ENCODE measurements at regions not wholly inside any gene's neighbourhood (a gene's known extent, or its start where the extent isn't known, plus 50 kb on each side); places are given as distances from the start of the nearest gene placed in this dataset.

DNA sequence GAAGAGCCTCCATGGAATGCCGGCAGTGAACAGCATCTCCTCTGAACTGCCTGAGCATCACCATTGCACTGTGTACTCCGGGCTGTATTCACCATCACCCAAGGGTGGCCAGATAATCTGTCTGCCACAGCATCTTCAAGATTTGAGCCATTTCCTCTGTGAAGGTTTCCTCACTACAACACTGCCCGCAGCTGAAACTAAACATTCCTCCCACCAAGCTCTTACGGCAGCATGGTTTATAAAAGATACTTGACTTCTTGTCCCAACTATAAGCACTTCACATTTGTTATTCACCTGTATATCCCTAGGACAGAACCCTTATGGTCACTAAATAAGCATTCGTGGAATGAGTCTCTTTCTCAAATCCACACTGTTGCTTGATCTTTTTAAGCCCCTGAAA, 125.9 kb downstream of the SST start:
- H3K36me3 Mint-ChIP-seq = no peaks in the 10 kb centered on the region
- TF ChIP-seq, protein P1, sequence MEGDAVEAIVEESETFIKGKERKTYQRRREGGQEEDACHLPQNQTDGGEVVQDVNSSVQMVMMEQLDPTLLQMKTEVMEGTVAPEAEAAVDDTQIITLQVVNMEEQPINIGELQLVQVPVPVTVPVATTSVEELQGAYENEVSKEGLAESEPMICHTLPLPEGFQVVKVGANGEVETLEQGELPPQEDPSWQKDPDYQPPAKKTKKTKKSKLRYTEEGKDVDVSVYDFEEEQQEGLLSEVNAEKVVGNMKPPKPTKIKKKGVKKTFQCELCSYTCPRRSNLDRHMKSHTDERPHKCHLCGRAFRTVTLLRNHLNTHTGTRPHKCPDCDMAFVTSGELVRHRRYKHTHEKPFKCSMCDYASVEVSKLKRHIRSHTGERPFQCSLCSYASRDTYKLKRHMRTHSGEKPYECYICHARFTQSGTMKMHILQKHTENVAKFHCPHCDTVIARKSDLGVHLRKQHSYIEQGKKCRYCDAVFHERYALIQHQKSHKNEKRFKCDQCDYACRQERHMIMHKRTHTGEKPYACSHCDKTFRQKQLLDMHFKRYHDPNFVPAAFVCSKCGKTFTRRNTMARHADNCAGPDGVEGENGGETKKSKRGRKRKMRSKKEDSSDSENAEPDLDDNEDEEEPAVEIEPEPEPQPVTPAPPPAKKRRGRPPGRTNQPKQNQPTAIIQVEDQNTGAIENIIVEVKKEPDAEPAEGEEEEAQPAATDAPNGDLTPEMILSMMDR (IDR thresholded peaks at IDR 0.05; ENCODE audit: unreplicated experiment) = no peak
- H3K27me3 Mint-ChIP-seq (ENCODE audit: low read depth) = peaks cover 18% of the 10 kb centered on the region
- H3K9me3 Mint-ChIP-seq = no peaks in the 10 kb centered on the region
- H3K4me1 Mint-ChIP-seq = no peaks in the 10 kb centered on the region
- H3K4me3 Mint-ChIP-seq = no peak overlapping the region
- H3K27ac Mint-ChIP-seq = no peak overlapping the region
- DNase-seq (ENCODE audit: low spot score in 2 of 2, unreplicated experiment in 2 of 2) = no peak

DNA sequence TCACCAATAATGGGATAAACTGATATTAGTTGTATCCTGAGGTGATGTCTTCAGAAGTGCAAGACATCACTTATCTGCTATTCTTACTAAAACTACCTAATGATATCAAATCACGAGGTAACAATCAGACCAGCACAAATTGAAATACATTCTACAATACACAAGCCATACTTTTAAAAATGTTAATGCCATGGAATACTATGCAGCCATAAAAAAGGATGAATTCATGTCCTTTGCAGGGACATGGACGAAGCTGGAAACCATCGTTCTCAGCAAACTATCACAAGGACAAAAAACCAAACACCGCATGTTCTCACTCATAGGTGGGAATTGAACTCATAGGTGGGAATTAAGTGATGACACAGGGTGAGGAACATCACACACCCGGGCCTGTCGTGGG, 129.3 kb downstream of the SST start:
- H3K36me3 Mint-ChIP-seq = no peaks in the 10 kb centered on the region
- H3K4me3 Mint-ChIP-seq = no peak overlapping the region

DNA sequence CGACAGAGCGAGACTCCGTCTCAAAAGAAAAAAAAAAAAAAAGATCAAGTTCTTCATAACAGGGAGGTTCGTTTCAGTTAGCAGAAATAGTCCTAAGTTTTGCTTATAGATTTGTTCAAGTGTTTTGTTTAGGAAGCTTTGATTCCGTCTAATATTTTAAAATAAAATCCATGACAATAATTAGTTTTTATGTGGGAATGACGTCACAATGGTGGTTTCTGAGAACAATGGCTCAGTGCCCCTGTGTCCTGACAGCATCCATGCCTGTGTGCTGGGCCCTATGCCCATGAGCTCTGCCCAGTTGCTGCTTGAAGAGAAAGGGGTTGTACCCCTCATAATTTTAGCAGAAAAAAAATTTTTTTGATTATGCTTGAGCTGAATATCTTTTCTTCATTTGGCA, 134.0 kb downstream of the SST start:
- H3K36me3 Mint-ChIP-seq = no peaks in the 10 kb centered on the region
- no peak overlapping the region for H3K27ac Mint-ChIP-seq
- no peaks in the 10 kb centered on the region for H3K27me3 Mint-ChIP-seq (ENCODE audit: low read depth)
- H3K4me3 Mint-ChIP-seq = no peak overlapping the region
- DNase-seq (ENCODE audit: low spot score in 2 of 2, unreplicated experiment in 2 of 2) = no peak
- TF ChIP-seq, protein P1 (IDR thresholded peaks at IDR 0.05; ENCODE audit: unreplicated experiment) = no peak
- H3K9me3 Mint-ChIP-seq = peaks cover 4% of the 10 kb centered on the region
- no peaks in the 10 kb centered on the region for H3K4me1 Mint-ChIP-seq

More for the DNA sequence above, 129.3 kb downstream of the SST start:
- DNase-seq (ENCODE audit: low spot score in 2 of 2, unreplicated experiment in 2 of 2) = no peak
- H3K9me3 Mint-ChIP-seq = no peaks in the 10 kb centered on the region
- H3K27me3 Mint-ChIP-seq (ENCODE audit: low read depth) = no peaks in the 10 kb centered on the region
- no peak overlapping the region for H3K27ac Mint-ChIP-seq
- TF ChIP-seq, protein P1 (IDR thresholded peaks at IDR 0.05; ENCODE audit: unreplicated experiment) = no peak
- no peaks in the 10 kb centered on the region for H3K4me1 Mint-ChIP-seq

DNA sequence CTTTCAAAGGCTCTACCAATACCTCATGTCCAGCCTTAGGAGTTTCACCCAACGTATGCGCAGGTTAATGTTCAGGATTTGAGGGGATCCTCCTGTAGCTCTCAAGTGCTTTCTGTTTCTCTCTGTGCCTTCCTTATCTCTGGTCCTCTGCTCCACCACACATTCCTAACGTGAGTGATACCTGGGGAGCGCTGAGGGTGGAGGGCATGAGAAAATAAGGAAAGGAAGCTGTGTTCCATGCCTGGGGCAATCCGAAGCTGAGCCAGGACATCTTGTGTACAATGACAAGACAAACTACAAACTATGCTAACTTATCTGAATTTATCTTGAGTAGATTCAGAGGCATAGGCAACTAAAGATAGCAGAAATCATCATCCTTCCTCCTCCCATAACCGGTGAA, 136.4 kb downstream of the SST start:
- DNase-seq (ENCODE audit: low spot score in 2 of 2, unreplicated experiment in 2 of 2) = no peak
- Mint-ChIP-seq H3K4me1 (no peaks in the 10 kb centered on the region), H3K27ac (no peak overlapping the region), H3K27me3 (ENCODE audit: low read depth) (no peaks in the 10 kb centered on the region), H3K36me3 (no peaks in the 10 kb centered on the region), H3K9me3 (peaks cover 4% of the 10 kb centered on the region), H3K4me3 (no peak overlapping the region)
- TF ChIP-seq, protein P1 (IDR thresholded peaks at IDR 0.05; ENCODE audit: unreplicated experiment) = no peak

DNA sequence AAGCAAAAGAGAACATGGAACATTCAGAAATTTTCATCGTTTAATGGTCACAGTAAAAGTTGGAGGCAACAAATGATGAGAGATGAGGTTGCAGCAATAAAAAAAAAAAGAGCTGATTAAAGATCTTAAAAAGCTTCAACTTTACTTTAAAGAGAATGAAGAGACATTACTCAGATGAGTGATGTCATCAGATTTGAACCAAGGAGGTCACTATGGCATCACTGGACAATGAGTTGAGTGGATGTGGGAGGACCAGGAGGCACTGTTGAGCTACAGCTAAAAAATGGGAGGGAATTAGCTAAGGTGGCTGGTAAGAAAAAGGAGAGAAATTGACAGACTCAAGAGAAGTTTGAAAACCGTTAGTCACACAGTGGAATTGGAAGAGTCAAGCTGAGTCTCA, 138.4 kb downstream of the SST start:
- H3K4me1 Mint-ChIP-seq = no peaks in the 10 kb centered on the region
- H3K9me3 Mint-ChIP-seq = peaks cover 4% of the 10 kb centered on the region
- TF ChIP-seq, protein P1 (IDR thresholded peaks at IDR 0.05; ENCODE audit: unreplicated experiment) = no peak
- no peak overlapping the region for H3K27ac Mint-ChIP-seq
- no peak for DNase-seq (ENCODE audit: low spot score in 2 of 2, unreplicated experiment in 2 of 2)
- H3K36me3 Mint-ChIP-seq = no peaks in the 10 kb centered on the region
- no peaks in the 10 kb centered on the region for H3K27me3 Mint-ChIP-seq (ENCODE audit: low read depth)
- no peak overlapping the region for H3K4me3 Mint-ChIP-seq

DNA sequence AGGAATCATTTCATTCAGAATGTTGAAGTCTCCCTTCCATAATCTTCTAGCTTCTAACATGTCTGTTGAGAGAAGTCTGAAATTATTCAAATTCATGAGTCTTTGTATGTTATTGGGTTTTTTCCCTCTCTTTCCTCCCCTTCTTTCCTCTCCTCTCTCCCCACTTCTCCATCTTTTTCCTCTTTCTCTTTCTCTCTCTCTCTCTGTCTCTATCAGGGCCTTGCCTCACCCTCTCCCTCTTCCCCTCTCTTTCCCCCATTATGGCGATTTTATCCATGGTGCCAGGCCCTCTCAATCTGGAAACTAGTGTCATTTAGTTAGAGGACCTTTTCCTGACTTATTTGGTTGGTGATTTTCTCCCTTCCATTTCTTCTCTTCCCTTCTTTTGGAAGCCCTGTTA, 147.3 kb downstream of the SST start:
- no peak overlapping the region for H3K27ac Mint-ChIP-seq
- peaks cover 4% of the 10 kb centered on the region for H3K9me3 Mint-ChIP-seq
- H3K27me3 Mint-ChIP-seq (ENCODE audit: low read depth) = no peaks in the 10 kb centered on the region
- no peak for DNase-seq (ENCODE audit: low spot score in 2 of 2, unreplicated experiment in 2 of 2)
- H3K36me3 Mint-ChIP-seq = no peaks in the 10 kb centered on the region
- H3K4me1 Mint-ChIP-seq = peaks cover 8% of the 10 kb centered on the region
- no peak overlapping the region for H3K4me3 Mint-ChIP-seq
- TF ChIP-seq, protein P1 (IDR thresholded peaks at IDR 0.05; ENCODE audit: unreplicated experiment) = no peak

Data from mesothelial cell of epicardium (in vitro differentiated cells).